GM20431 (cell line): ENCODE measurements at regions not wholly inside any gene's neighbourhood (a gene's known extent, or its start where the extent isn't known, plus 50 kb on each side); places are given as distances from the start of the nearest gene placed in this dataset.

Experiments
- in situ Hi-C: fragments of 300-500 bp; cut with MseI, MboI; formaldehyde crosslinking; loops from one replicate; pipeline ENCODE4 v1.15.0; 2020; ENCODE audit warnings: low sequenced_read_pairs; ENCODE audit not compliant: unreplicated experiment

DNA sequence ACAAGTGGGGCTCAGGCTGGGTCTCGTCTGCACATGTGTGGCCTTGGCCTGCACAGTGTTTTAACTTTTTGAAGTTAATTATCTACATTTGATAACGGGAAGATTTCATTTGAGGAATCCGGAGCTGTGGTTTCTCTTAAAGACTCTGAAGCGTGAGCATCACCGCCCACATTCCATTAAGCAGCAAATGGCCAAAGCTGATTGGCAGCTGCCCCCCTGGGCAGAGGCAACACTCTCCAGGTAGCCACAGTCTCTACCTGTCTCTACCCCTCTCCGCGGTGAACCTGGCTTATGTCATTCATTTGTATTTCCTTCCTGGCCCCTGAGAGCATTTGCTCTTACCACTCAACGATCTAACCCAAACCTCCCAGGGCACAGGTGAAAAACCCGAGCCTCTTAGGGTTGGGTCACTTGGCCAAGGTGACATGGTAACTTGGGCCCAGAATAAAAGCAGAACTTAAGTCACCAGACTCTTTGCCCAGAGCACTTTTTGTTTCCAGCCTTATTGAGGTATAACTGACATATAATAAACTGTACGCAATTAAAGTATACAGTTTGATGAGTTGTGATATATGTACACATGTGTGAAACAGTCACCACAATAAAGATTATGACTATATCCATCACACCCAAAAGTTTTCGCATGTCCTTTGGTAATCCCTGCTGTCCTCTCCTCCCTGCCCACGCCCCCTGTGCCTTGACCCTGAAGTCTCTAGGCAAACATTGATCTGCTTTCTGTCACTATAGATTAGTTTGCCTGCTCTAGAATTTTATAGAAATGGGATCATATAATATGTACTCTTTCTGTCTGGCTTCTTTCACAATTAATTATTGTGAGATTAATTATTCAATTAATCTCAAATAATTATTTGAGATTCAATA lies 245.7 kb upstream of the HES1 start:
- in situ Hi-C loops = no loop called here

DNA sequence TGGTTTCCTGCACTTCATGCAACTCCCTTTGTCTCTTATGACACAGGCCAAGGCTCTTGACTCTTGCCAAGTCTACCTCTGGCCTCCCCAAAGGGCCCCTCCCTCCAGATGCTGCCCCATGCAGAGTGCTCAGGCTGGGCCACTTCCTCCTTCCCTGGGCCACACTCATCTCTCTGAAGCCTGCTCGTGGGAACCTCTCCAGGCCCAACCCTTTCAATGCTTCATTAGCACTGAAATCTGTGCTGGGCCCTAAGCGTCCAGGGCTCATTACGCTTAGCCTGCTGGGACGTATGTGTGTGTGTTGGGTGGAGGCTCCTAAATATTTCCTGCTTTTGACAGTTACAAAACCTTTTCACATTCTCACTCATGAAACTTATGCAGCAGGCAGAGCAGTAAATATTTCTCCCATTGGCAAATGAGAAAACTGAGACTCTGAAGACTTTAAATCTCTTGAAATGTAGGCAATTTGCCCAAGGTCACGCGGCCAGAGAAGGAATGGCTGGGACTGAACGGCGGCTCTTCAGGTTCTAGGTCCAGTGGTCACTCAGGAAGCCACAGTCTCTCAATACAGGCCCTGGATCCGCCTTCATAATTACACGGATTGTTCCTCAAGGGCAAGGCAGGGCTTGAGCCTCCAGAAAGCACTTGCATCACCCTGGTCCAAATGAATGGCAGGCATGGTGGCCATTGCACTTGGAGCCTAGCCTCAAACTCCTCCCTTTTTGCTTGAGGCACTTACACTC lies 241.7 kb upstream of the HES1 start:
- in situ Hi-C loops = no loop called here

DNA sequence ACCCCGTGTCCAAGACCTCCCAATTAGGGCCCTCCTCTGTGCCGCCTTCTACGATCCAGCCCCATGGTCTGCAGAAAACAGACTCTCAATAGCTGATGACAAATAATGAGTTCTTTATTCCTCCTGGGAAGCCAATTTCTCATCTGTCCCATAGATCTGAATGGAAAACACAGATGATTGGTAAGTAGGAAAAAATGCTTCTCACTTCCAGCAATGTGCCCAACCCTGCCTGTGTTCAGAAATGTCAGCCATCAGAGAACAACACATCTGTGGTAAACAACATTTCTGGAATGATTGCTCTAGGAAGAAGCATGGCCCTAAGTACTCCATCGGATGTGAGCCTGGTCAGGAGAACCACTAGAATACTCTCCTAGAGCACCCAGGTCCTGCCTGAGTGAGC lies 240.5 kb upstream of the HES1 start:
- in situ Hi-C loops = no loop called here

DNA sequence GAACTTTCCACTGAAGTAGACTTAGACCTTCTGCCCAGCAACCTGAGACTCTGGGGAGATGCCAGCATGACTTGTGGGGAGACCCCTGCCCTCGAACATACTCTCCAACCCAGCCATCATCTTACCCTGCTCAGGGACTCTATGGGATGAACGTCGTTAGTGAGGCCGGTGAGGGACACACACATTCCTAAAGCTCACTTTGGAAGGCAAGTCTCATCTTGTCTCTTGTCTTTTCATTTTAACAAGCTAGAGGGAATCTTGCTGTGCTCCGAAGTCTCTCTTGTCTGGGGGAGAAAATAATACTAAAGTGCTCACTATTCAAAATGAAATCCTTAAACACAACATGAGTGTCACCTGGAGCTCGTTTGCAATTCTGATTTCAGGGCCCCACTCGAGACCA lies 239.5 kb upstream of the HES1 start:
- in situ Hi-C loops = no loop called here

DNA sequence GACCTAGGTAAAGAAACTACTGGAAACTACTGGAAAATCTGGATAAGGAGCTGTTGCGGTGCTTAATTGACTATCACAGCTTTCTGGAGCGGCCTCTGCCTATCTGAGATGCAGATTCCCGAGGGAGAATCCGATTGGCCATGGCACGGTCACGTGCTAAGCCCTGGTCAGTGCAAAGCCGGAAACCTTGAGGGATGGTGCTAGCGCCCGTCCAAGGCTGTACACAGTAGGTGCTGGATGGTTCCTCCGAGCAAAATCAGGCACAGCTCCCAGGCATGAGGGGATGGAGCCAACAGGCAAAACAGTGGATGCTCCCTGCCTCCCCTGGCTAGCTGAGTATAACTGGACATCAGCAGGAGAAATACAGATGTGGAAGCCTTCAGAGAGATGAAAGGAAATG lies 238.7 kb upstream of the HES1 start:
- in situ Hi-C loops = no loop called here

DNA sequence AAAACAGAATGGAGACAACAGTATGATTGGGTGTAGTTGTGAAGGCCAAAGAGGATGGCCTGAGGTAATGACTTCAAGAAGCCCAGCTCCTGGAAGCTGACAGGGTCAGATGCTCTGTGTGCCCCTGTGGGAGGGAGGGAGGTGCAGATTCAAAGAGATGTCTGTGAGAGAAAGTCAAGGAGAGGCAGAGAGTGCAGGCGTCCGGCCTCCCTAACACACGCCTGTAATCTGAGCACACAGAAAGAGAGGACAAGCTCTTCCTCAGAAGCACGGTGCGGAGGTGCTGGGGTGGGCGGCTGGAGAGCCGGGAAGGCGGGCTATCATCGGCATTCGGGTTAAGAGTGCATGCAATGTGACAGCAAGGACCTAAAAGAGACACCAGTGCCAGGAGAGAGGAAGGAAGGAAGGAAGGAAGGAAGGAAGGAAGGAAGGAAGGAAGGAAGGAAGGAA lies 238.2 kb upstream of the HES1 start:
- in situ Hi-C loops = no loop called here

DNA sequence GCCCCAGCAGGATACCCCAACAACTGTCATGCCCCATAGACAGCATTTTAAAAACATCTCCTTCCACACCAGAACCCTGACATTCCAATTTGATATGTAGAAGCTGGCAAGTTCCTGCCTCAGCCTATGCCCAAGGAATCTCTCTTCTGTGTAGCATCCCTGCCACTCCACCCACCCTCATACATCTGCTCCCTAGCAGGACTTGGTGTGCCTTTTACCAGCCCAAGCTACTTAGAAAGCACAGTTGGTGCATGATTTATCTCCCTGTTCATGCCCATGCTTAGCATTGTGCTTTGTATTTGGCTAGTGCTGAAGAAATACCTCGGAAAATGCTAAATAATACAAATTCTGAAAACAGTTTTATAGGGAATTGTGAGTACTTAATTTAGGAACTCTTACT lies 236.9 kb upstream of the HES1 start:
- in situ Hi-C loops = no loop called here

DNA sequence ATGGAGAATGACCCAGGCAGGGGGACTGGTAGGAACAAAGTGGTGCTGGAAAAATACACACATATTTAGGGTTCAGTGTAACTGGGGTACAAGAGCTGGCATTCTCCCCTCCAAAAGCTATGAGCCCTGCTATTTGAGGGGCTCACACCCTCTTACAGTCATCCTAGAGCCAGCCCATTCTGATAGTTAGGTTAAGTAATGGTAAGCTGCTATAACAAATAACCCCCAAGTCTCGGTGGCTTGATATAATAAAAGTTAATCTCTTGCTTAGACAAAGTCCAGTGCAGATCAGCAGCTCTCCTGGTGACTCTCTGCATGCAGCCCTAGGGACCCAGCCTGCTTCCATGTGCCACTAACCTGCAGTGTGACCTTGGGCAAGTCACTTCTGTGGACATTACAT lies 234.9 kb upstream of the HES1 start:
- in situ Hi-C loops = no loop called here

DNA sequence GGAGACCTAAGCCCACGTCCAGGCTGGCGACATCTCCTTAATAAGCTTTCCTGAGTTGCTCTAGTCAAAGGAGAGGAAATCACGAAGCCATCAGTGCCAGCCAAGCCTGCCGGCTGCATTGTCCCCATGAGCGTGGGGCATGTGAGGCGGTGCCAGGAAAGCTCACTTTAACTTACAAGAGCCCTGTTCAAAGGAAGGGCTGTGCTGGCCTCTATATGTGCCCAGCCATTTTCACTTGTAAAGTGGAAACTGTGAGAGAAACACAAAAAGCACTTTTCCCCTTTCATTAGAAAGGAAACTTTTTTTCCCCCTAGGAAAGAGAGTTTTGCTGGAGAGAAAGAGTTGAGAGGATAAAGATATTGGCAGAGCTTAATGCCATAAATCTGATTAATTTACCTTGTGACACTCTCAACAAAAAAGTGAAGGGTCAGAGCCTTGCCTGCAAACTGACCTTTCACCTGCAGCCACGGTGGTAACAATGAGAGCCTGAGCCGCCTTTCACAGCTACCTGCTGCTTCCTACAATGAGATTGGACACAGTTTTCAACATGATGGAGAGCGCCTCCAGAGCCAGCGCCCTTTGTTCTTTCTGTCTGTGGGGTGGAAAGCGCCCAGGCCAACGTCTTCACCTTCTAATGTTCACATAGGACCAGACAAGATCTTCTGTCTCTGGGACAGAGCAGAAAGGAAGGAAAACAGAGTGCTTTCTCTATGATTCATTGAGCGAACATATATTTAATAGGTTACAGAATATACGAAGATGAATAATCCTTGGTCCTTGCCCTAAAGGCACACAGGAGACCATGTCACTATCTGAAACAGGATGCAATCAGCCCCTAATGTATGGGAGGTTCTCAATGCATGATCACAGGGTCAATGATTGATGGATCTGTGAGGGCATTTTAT lies 233.1 kb upstream of the HES1 start:
- in situ Hi-C loops = no loop called here

DNA sequence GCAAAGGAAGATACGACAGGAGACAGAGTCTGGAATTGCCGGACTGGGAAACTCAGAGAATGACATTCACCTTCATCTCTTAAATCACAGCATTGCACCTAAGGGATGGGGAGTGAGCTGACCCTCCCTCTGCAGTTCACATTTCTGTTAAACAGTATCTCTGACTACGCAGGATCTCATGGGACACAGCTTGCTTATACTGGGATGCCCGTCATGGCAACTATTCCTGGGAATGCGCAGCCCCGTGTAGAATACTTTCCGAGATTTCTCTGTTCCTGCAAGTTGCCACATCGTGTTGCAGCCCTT lies 232.5 kb upstream of the HES1 start:
- in situ Hi-C loops = no loop called here

DNA sequence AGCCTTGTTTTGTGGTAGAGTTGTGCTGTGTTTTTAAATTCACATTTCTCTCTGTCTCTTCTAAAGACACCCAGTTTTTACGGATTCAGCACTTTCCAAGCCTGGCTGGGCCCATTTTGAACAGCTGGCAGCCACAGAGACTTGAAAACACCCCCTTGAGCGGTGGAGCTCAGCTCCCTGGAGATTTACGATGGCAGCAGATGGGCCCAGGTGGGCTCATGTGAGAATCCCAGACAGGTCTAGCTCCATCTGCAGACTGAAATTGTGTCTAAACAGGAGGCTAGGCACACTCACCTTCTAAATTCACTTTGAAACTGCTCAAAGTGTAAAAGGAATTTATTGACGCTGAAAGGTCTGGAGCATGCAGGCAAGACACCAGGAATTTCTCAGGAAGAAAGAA lies 232.0 kb upstream of the HES1 start:
- in situ Hi-C loops = no loop called here

DNA sequence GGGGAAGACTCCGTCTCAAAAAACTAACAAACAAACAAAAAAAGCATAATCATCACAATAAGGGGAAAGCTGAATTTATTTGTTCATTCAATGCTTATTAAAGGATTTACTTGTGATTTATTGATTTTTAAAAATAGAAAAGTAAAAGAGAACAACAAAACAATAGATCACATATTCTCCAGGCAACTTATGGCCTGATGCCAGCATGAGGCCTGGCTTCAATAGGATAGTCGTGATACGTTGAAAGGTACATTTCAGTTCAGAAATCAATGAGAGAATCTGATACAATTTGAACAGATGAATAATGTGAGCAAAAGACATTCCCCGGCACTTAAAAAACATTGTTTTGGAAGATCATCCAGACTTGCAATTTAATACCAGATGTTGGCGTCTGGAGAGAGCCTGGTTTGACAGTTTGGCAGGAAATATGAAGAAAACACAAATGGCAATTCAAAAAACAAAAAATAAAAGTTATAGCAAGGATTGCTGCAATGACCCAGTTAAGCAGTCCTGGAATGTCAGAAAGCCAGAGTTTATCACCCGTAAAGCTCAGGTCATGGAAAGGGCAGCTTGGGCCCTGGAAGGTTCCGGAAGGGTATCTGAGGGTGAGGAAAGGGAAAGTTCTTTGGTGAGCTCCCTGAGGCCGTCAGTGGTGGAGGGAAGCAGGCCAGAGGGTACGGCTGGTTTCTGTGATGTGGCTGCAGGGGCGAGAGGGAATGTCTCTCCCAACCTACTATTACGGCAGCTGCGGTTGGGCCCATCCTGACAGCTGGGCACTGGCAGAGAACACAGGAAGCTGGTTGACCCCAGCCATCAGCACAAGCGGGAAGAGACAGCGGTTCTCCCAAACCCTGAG lies 230.2 kb upstream of the HES1 start:
- in situ Hi-C loops = no loop called here

DNA sequence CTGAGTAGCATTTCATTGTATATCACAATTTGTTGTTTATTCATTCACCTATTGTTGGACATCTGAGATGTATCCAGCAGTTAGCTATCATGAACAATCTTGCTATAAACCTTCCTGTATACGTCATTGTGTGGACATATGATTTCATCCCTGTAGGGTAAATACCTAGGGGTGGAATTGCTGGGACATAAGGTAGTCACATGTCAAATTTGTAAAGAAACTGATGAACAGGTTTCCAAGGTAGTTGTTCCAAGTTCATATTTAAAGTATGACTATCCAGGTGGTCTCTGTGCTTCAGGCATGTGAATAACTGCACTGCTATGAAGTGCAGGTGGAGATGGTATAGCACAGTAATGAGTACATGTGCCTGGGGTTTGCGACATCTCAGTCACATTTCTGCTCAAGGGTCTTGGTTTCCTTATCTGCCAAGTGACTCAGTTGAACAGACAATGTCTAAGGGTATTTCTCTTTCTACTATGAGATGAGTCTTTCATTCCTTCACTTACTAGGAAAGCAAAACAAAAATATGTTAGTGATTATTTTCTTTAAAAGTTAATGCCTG lies 229.0 kb upstream of the HES1 start:
- in situ Hi-C loops = no loop called here

DNA sequence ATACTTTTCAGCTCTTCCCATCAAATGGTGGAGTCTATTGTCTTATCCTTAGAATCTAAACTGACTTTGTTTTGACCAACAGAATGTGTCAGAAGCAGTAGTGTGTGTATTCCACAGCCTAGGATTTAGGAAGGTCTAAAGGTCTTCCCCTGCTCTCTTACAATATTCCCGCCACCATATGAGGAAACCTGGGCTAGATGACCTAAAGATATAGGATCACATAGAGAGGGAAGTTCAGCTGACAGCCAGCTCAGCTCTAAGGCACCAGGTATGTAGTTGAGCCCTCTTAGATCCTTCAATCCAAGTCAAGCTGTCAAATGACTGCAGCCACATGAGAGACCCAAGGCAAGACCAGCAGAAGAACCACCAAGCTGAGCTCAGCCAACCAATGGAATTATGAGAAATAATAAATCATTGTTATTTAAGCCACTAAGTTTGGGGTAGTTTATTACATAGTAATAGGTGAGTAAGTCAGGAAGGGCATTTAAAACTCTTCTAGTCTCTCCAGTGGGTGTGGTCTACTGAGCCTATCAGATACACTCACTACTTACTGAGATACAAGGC lies 227.7 kb upstream of the HES1 start:
- in situ Hi-C loops = no loop called here

DNA sequence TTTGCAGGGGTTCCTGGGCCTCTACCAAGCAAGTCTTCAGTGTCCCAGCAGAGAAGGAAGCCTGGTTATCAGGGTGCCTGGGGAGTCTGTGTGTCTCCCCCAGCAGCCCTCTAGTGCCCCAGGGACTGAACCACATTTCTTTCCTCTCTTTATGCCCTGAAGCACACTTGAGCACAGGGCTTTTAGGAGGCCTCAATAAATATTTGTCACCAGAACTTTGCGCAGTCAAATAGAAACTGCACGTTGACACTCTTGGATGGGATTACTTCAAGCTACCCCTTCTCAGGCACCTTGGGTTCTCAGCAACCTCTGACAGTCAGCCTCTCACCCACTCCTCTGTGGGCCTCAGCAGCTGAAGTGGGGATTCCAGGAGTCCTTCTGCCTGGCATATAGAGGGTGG lies 226.6 kb upstream of the HES1 start:
- in situ Hi-C loops = no loop called here

DNA sequence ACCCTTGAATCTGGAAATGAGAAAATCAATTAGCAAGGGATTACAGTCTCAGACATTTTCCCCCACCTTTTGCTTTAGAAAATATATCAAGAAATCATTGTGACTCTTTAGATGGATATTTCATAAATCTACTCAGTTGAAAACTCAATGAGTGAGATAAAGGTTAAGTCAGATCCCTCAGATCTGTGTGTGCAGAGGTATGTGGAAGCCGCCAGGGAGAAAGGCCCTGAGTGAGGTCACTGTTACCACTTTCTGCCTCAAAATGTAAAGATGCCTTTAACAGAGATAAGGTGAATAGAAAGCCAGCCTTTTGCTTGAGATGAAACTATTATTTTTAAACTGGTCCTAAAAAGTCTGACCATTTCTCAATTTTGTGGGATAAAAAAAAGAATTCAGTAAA lies 225.6 kb upstream of the HES1 start:
- in situ Hi-C loops = no loop called here

DNA sequence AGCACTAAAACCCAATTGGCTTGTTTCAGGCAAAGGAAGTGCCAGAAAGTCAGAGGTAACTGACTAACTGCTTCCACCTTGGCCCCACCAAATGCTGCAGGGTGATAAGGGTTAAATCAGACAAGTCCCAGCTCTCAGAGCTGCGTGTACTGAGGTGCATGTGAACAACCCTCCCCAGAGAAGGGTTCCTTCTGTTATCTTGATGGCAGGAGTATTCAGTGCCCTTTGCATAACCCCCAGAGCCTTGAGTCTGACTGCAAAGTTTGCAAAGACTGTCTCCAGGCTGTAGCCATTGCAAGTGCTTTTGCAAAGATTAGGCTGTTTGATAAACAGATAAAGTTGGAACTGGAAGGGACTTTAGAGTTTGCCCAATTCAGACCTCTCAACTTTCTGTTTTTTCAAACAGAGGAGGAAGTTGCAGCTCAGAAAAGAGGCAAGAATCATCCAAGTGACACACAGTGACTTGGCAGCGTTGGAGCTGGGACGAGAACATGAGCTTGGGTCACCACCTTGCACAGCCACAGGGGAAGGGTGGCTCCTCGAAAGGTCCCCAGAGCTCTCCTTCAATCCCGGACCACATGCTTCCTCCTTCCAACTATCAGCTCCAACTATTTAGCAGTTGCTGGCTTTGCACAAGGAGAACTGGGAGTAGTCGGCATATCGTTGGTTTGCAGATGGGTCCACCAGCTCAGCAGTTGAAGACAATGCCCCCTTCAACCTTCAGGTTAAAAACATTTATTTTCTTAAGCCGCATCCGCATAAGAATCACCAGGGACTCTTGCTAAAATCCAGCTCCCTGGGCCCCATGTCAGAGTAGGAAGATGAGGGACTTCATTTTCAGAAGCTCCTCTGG lies 224.8 kb upstream of the HES1 start:
- in situ Hi-C loops = no loop called here

DNA sequence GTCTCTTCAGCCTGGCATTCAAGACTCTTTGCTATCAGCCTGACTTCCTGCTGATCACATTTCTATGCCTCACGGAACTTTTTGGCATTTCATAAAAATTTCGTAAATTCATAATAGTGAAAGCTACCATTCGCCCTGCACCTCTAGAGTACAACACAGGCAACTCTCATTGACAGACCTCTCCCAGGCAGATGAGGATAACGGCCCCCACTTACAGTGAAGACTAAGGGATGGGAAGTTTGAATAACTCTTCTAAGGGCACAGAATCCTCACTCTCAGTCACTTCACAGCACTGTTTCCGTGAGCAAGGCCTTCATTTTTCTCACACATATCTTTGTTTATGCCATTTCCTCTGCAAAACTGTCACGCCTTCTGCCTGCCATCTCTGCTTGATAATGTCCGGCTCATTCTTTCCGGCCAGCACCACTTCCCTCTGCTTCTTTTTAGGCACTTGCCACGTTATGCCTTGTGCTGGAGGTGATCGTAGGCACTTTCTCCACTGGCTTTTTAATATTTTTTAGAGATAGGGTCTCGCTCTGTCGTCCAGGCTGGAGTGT lies 224.1 kb upstream of the HES1 start:
- in situ Hi-C loops = no loop called here
